HG03196 (cell line): ENCODE measurements at regions not wholly inside any gene's neighbourhood (a gene's known extent, or its start where the extent isn't known, plus 50 kb on each side); places are given as distances from the start of the nearest gene placed in this dataset.

Source experiments
- ATAC-seq: cut with Tn5 transposase; IDR thresholded peaks from one replicate; pipeline ENCODE4 v1.9.1; 2021; ENCODE audit not compliant: unreplicated experiment

- ATAC-seq, result no peak
Measured at GRCh38 chr15:70449311-70450141, 313.8 kb downstream of the UACA start.

- ATAC-seq, result no peak
Measured at GRCh38 chr15:70447928-70448698, 315.2 kb downstream of the UACA start.

GRCh38 chr15:70447521-70447920 lies 315.8 kb downstream of the UACA start:
- no peak for ATAC-seq

GRCh38 chr15:70447081-70447480 lies 316.3 kb downstream of the UACA start:
- no peak for ATAC-seq

GRCh38 chr15:70443486-70444273 lies 319.7 kb downstream of the UACA start:
- ATAC-seq, result no peak

- no peak for ATAC-seq
Measured at GRCh38 chr15:70442616-70443321, 320.6 kb downstream of the UACA start.

GRCh38 chr15:70442211-70442610 lies 321.1 kb downstream of the UACA start:
- ATAC-seq, result no peak

GRCh38 chr15:70440416-70441138 lies 322.8 kb downstream of the UACA start:
- ATAC-seq, result no peak

GRCh38 chr15:70439880-70440279 lies 323.5 kb downstream of the UACA start:
- no peak for ATAC-seq

GRCh38 chr15:70439304-70439877 lies 324.0 kb downstream of the UACA start:
- ATAC-seq, result no peak

GRCh38 chr15:70438776-70439175 lies 324.6 kb downstream of the UACA start:
- ATAC-seq, result no peak

GRCh38 chr15:70437882-70438451 lies 325.4 kb downstream of the UACA start:
- ATAC-seq, result no peak

GRCh38 chr15:70437089-70437488 lies 326.3 kb downstream of the UACA start:
- ATAC-seq, result no peak

GRCh38 chr15:70436428-70436827 lies 326.9 kb downstream of the UACA start:
- ATAC-seq, result no peak

GRCh38 chr15:70435872-70436271 lies 327.5 kb downstream of the UACA start:
- no peak for ATAC-seq

- no peak for ATAC-seq
Measured at GRCh38 chr15:70435369-70435768, 328.0 kb downstream of the UACA start.

- ATAC-seq, result no peak
Measured at GRCh38 chr15:70433586-70434324, 329.6 kb downstream of the UACA start.

GRCh38 chr15:70432924-70433495 lies 330.3 kb downstream of the UACA start:
- no peak for ATAC-seq
